ENCODE measurements at regions not wholly inside any gene's neighbourhood (a gene's known extent, or its start where the extent isn't known, plus 50 kb on each side); places are given as distances from the start of the nearest gene placed in this dataset.
"Not testable (repeated sequence)": the region's sequence is repeated elsewhere in the genome, so short reads cannot be mapped to it uniquely, and the experiment has no call there.

GRCh38 chr20:53814060-53814459, 220.4 kb upstream of the ZNF217 start:
- DNase-seq: no peak

- no peak for DNase-seq
Measured at GRCh38 chr20:53813636-53814035, 220.0 kb upstream of the ZNF217 start.

GRCh38 chr20:53811577-53811976, 217.9 kb upstream of the ZNF217 start:
- DNase-seq: no peak

GRCh38 chr20:53810661-53811355, 217.2 kb upstream of the ZNF217 start:
- DNase-seq: no peak

GRCh38 chr20:53809728-53810365, 216.2 kb upstream of the ZNF217 start:
- DNase-seq: no peak

GRCh38 chr20:53809217-53809616, 215.6 kb upstream of the ZNF217 start:
- DNase-seq: no peak

- no peak for DNase-seq
Measured at GRCh38 chr20:53808733-53809132, 215.1 kb upstream of the ZNF217 start.

GRCh38 chr20:53808302-53808701, 214.7 kb upstream of the ZNF217 start:
- not testable (repeated sequence) for DNase-seq

GRCh38 chr20:53806683-53807401, 213.2 kb upstream of the ZNF217 start:
- no peak for DNase-seq

GRCh38 chr20:53805895-53806384, 212.3 kb upstream of the ZNF217 start:
- DNase-seq: no peak

GRCh38 chr20:53804920-53805894, 211.6 kb upstream of the ZNF217 start:
- DNase-seq: no peak

GRCh38 chr20:53804308-53804707, 210.7 kb upstream of the ZNF217 start:
- DNase-seq: not testable (repeated sequence)

- no peak for DNase-seq
Measured at GRCh38 chr20:53803492-53804155, 210.0 kb upstream of the ZNF217 start.

- DNase-seq: no peak
Measured at GRCh38 chr20:53801609-53802370, 208.2 kb upstream of the ZNF217 start.

GRCh38 chr20:53800883-53801604, 207.4 kb upstream of the ZNF217 start:
- DNase-seq: no peak

- DNase-seq: no peak
Measured at GRCh38 chr20:53800418-53800817, 206.8 kb upstream of the ZNF217 start.

- DNase-seq: no peak
Measured at GRCh38 chr20:53797085-53797484, 203.4 kb upstream of the ZNF217 start.

GRCh38 chr20:53795170-53795569, 201.5 kb upstream of the ZNF217 start:
- DNase-seq: no peak

- DNase-seq: no peak
Measured at GRCh38 chr20:53794529-53795115, 201.0 kb upstream of the ZNF217 start.

GRCh38 chr20:53793783-53794383, 200.2 kb upstream of the ZNF217 start:
- no peak for DNase-seq

All from activated CD4-positive, alpha-beta T cell treated with anti-CD3 and anti-CD28 coated beads for 4 hours (primary cell).